ENCODE measurements at regions not wholly inside any gene's neighbourhood (a gene's known extent, or its start where the extent isn't known, plus 50 kb on each side); places are given as distances from the start of the nearest gene placed in this dataset.
A peak's percentile ranks its signal among the peaks of the same experiment; 100 is the strongest.
"Not testable (repeated sequence)": the region's sequence is repeated elsewhere in the genome, so short reads cannot be mapped to it uniquely, and the experiment has no call there.

- no peaks in the 10 kb centered on the region for H3K36me3 ChIP-seq (ENCODE audit: control insufficient read depth, insufficient read depth, low read length)
- H3K27ac ChIP-seq (ENCODE audit: low read depth, low read length) = no peak overlapping the region
- no peak overlapping the region for H3K4me3 ChIP-seq (ENCODE audit: low read depth, low read length)
- no peaks in the 10 kb centered on the region for H3K9me3 ChIP-seq (ENCODE audit: control insufficient read depth, insufficient read depth, low read length)
- WGBS (ENCODE audit: insufficient coverage) = 100% methylated on average over 1 of the region's 1 CpG
- no peak for DNase-seq (ENCODE audit: low read depth in 4 of 6, low spot score in 6 of 6)
- no peaks in the 10 kb centered on the region for H3K4me1 ChIP-seq (ENCODE audit: control insufficient read depth, insufficient read depth, low read length)
- H3K27me3 ChIP-seq (ENCODE audit: control insufficient read depth, insufficient read depth, low read length) = no peaks in the 10 kb centered on the region
Observed at GRCh38 chr20:52035977-52036376, 155.6 kb downstream of the ZFP64 start.

GRCh38 chr20:52035498-52035897 lies 156.1 kb downstream of the ZFP64 start:
- Histone ChIP-seq H3K36me3 (ENCODE audit: control insufficient read depth, insufficient read depth, low read length) (no peaks in the 10 kb centered on the region), H3K4me1 (ENCODE audit: control insufficient read depth, insufficient read depth, low read length) (no peaks in the 10 kb centered on the region)
- WGBS (ENCODE audit: insufficient coverage) = 76% methylated on average over 6 of the region's 6 CpGs

DNA sequence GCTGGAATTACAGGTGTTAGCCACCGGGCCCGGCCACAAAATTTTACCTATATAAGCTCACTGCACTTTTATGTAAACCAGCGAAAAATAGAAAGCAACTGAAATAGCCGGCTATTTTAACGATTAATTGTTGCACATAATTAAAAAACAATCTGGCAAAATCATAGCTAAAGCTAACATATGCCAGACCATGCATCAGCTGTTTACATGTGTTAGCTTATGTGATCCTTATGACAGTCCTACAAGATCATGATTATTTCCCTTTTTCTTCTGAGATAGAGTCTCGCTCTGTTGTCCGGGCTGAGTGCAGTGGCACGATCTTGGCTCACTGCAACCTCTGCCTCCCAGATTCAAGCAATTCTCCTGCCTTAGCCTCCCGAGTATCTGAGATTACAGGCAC lies 157.0 kb downstream of the ZFP64 start:
- no peak overlapping the region for H3K4me3 ChIP-seq (ENCODE audit: low read depth, low read length)
- no peaks in the 10 kb centered on the region for H3K36me3 ChIP-seq (ENCODE audit: control insufficient read depth, insufficient read depth, low read length)
- no peaks in the 10 kb centered on the region for H3K27me3 ChIP-seq (ENCODE audit: control insufficient read depth, insufficient read depth, low read length)
- no peaks in the 10 kb centered on the region for H3K4me1 ChIP-seq (ENCODE audit: control insufficient read depth, insufficient read depth, low read length)
- H3K27ac ChIP-seq (ENCODE audit: low read depth, low read length) = no peak overlapping the region
- H3K9me3 ChIP-seq (ENCODE audit: control insufficient read depth, insufficient read depth, low read length) = no peaks in the 10 kb centered on the region
- no peak for DNase-seq (ENCODE audit: low read depth in 4 of 6, low spot score in 6 of 6)
- WGBS (ENCODE audit: insufficient coverage) = 96% methylated on average over 5 of the region's 9 CpGs

More at GRCh38 chr20:52035498-52035897, 156.1 kb downstream of the ZFP64 start:
- DNase-seq (ENCODE audit: low read depth in 4 of 6, low spot score in 6 of 6) = no peak
- no peaks in the 10 kb centered on the region for H3K27me3 ChIP-seq (ENCODE audit: control insufficient read depth, insufficient read depth, low read length)
- H3K4me3 ChIP-seq (ENCODE audit: low read depth, low read length) = no peak overlapping the region
- H3K9me3 ChIP-seq (ENCODE audit: control insufficient read depth, insufficient read depth, low read length) = no peaks in the 10 kb centered on the region
- H3K27ac ChIP-seq (ENCODE audit: low read depth, low read length) = no peak overlapping the region

DNA sequence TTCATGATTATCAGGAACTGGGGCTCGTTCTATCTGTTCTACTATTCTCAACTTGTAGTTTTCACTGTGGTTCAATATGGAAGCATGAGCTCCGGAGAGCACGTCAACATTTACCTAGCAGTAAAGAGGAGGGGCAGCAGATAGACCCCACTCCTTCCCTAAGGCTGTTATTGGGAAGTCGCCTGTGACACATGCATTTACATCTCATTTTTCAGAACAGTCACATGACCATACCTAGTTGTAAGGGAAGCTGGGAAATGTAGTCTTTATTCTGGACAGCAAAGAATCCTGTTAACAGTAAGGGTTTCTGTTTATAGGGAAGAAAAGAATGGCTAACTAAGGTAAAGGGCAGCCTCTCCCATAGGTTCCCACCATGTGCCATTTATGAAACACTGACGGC lies 158.3 kb downstream of the ZFP64 start:
- no peaks in the 10 kb centered on the region for H3K27me3 ChIP-seq (ENCODE audit: control insufficient read depth, insufficient read depth, low read length)
- no peak overlapping the region for H3K27ac ChIP-seq (ENCODE audit: low read depth, low read length)
- no peaks in the 10 kb centered on the region for H3K36me3 ChIP-seq (ENCODE audit: control insufficient read depth, insufficient read depth, low read length)
- peak in 1 of 6 donors; percentile 60 for DNase-seq (ENCODE audit: low read depth in 4 of 6, low spot score in 6 of 6)
- no CpG with 5 or more reads among the region's 5 CpGs for WGBS (ENCODE audit: insufficient coverage)
- H3K9me3 ChIP-seq (ENCODE audit: control insufficient read depth, insufficient read depth, low read length) = no peaks in the 10 kb centered on the region
- no peaks in the 10 kb centered on the region for H3K4me1 ChIP-seq (ENCODE audit: control insufficient read depth, insufficient read depth, low read length)
- no peak overlapping the region for H3K4me3 ChIP-seq (ENCODE audit: low read depth, low read length)

DNA sequence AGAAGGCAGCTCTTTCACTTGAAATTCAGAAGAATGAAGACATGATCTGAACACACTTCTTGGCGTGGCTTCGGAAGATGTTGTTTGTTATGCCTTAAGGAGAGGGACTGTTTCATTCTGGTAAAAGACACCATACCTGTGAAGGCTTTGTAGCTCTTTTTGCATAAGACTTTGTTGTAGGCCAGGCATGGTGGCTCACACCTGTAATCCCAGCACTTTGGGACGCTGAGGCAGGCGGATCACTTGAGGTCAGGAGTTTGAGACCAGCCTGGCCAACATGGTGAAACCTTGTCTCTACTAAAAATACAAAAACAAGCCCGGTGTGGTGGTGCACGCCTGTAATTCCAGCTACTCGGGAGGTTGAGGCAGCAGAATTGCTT lies 159.3 kb downstream of the ZFP64 start:
- H3K4me1 ChIP-seq (ENCODE audit: control insufficient read depth, insufficient read depth, low read length); H3K4me3 ChIP-seq (ENCODE audit: low read depth, low read length); DNase-seq (ENCODE audit: low read depth in 4 of 6, low spot score in 6 of 6); H3K9me3 ChIP-seq (ENCODE audit: control insufficient read depth, insufficient read depth, low read length); H3K27me3 ChIP-seq (ENCODE audit: control insufficient read depth, insufficient read depth, low read length); H3K36me3 ChIP-seq (ENCODE audit: control insufficient read depth, insufficient read depth, low read length): not testable (repeated sequence)
- H3K27ac ChIP-seq (ENCODE audit: low read depth, low read length) = peak overlapping the region; percentile 4
- WGBS (ENCODE audit: insufficient coverage) = 98% methylated on average over 4 of the region's 7 CpGs

DNA sequence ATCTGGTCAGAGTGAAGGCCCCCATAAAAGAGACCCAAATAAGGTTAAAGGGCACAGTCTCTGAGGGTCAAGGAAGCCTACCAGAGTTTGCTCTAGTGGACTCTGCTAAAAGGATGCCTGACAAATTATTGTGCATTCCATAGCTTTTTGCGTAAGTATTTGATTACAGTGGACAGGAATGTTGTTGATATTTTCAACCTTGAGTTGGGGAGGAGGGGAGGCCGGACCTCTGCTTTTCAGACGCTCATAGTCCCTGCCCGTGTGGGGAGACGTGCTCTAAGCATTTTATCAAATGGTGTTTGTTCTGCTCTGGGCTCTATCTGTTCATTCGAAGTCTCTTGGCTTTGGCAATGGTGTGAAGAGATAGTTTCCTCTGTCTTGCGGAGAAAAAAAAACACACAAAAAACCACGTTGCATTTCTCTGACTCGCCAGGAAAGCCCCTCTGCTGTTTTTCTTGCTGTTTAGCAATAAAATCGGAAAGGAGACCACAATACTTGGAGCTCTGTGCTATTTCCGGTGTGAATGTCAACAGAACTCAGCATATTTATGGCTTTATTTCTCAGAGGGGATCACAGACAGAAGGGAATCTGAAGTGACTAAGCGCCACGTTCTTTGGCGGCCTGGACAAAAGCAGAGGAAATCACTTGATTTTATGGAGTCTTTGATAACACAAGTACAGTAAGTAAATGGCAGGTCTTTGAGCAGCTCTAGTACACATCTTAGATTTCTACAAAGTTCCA lies 159.8 kb downstream of the ZFP64 start:
- Histone ChIP-seq H3K27me3 (ENCODE audit: control insufficient read depth, insufficient read depth, low read length) (no peaks in the 10 kb centered on the region), H3K4me1 (ENCODE audit: control insufficient read depth, insufficient read depth, low read length) (no peaks in the 10 kb centered on the region), H3K4me3 (ENCODE audit: low read depth, low read length) (no peak overlapping the region), H3K27ac (ENCODE audit: low read depth, low read length) (peak overlapping the region; percentile 4), H3K9me3 (ENCODE audit: control insufficient read depth, insufficient read depth, low read length) (no peaks in the 10 kb centered on the region), H3K36me3 (ENCODE audit: control insufficient read depth, insufficient read depth, low read length) (no peaks in the 10 kb centered on the region)
- DNase-seq (ENCODE audit: low read depth in 4 of 6, low spot score in 6 of 6) = peak in 2 of 6 donors; percentile 11 to 45
- 30% methylated on average over 8 of the region's 14 CpGs for WGBS (ENCODE audit: insufficient coverage)

DNA sequence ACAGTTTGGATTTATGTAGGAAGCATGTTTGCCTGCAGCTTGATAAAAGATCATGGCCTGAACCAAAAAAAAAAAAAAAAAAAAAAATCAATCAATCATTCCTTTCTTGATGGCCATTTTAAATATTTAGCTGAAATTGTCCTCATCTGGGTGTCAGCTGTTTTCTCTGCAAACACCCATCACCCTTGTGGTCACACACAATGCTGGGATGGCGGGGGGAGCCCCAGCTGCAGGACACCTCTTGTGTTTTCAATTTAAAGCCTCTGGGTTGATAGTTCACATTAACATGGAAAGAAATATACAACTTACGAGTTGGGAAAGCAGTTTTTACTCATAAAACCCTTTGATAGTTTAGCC lies 160.4 kb downstream of the ZFP64 start:
- WGBS (ENCODE audit: insufficient coverage) = no CpG with 5 or more reads among the region's 2 CpGs
- Histone ChIP-seq H3K9me3 (ENCODE audit: control insufficient read depth, insufficient read depth, low read length) (no peaks in the 10 kb centered on the region), H3K36me3 (ENCODE audit: control insufficient read depth, insufficient read depth, low read length) (no peaks in the 10 kb centered on the region), H3K27me3 (ENCODE audit: control insufficient read depth, insufficient read depth, low read length) (no peaks in the 10 kb centered on the region), H3K4me3 (ENCODE audit: low read depth, low read length) (no peak overlapping the region), H3K4me1 (ENCODE audit: control insufficient read depth, insufficient read depth, low read length) (no peaks in the 10 kb centered on the region), H3K27ac (ENCODE audit: low read depth, low read length) (peak overlapping the region; percentile 4)
- DNase-seq (ENCODE audit: low read depth in 4 of 6, low spot score in 6 of 6) = no peak

DNA sequence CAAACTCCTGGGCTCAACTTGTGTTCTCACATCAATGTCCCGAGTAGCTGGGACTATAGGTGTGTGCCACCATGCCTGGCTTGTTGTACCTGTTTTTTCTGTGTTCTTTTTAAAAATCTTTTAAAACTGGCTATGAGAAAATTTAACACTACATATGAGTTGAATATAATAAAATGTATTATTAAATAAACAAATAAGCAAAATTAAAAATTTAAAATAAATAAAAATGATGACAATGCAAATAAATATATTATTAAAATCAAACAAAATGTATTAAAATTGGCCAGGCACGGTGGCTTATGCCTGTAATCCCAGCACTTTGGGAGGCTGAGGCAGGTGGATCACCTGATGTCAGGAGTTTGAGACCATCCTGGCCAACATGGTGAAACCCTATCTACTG lies 162.4 kb downstream of the ZFP64 start:
- not testable (repeated sequence) for H3K27ac ChIP-seq (ENCODE audit: low read depth, low read length); H3K27me3 ChIP-seq (ENCODE audit: control insufficient read depth, insufficient read depth, low read length); H3K4me3 ChIP-seq (ENCODE audit: low read depth, low read length); H3K36me3 ChIP-seq (ENCODE audit: control insufficient read depth, insufficient read depth, low read length); H3K9me3 ChIP-seq (ENCODE audit: control insufficient read depth, insufficient read depth, low read length); H3K4me1 ChIP-seq (ENCODE audit: control insufficient read depth, insufficient read depth, low read length); DNase-seq (ENCODE audit: low read depth in 4 of 6, low spot score in 6 of 6)
- WGBS (ENCODE audit: insufficient coverage) = no CpG with 5 or more reads among the region's 2 CpGs

GRCh38 chr20:52025938-52026337 lies 165.6 kb downstream of the ZFP64 start:
- no peaks in the 10 kb centered on the region for H3K27me3 ChIP-seq (ENCODE audit: control insufficient read depth, insufficient read depth, low read length)
- no peak for DNase-seq (ENCODE audit: low read depth in 4 of 6, low spot score in 6 of 6)
- no peak overlapping the region for H3K4me3 ChIP-seq (ENCODE audit: low read depth, low read length)
- no peaks in the 10 kb centered on the region for H3K36me3 ChIP-seq (ENCODE audit: control insufficient read depth, insufficient read depth, low read length)
- no peaks in the 10 kb centered on the region for H3K9me3 ChIP-seq (ENCODE audit: control insufficient read depth, insufficient read depth, low read length)
- no peak overlapping the region for H3K27ac ChIP-seq (ENCODE audit: low read depth, low read length)
- H3K4me1 ChIP-seq (ENCODE audit: control insufficient read depth, insufficient read depth, low read length) = no peaks in the 10 kb centered on the region
- WGBS (ENCODE audit: insufficient coverage) = no CpG with 5 or more reads among the region's 3 CpGs

DNA sequence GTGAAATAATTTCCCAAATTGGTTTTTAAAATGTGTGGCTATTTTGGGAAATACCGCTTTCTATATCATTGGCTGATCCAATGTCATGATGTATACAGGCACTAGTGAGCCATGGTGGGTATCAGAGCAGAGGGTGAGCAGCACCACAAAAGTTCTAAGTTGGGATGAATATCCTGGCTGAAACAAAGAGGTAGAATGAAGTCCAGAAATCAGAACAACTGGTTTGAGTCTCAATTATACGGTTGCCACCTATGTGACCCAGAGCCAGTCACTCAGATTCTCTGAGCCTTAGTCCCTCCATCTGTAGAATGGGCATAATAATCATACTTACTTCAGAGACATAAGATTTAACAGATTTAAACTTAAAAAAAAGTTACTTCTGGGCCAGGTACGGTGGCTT lies 172.3 kb downstream of the ZFP64 start:
- no peaks in the 10 kb centered on the region for H3K4me1 ChIP-seq (ENCODE audit: control insufficient read depth, insufficient read depth, low read length)
- WGBS (ENCODE audit: insufficient coverage) = 90% methylated on average over 2 of the region's 3 CpGs
- H3K4me3 ChIP-seq (ENCODE audit: low read depth, low read length) = no peak overlapping the region
- H3K9me3 ChIP-seq (ENCODE audit: control insufficient read depth, insufficient read depth, low read length) = no peaks in the 10 kb centered on the region
- no peak for DNase-seq (ENCODE audit: low read depth in 4 of 6, low spot score in 6 of 6)
- H3K27ac ChIP-seq (ENCODE audit: low read depth, low read length) = no peak overlapping the region
- no peaks in the 10 kb centered on the region for H3K36me3 ChIP-seq (ENCODE audit: control insufficient read depth, insufficient read depth, low read length)
- no peaks in the 10 kb centered on the region for H3K27me3 ChIP-seq (ENCODE audit: control insufficient read depth, insufficient read depth, low read length)
